ENCODE measurements at regions not wholly inside any gene's neighbourhood (a gene's known extent, or its start where the extent isn't known, plus 50 kb on each side); places are given as distances from the start of the nearest gene placed in this dataset.
"Not testable (repeated sequence)": the region's sequence is repeated elsewhere in the genome, so short reads cannot be mapped to it uniquely, and the experiment has no call there.

- DNase-seq, result peak; percentile 54
Measured at GRCh38 chr18:24567199-24567598, 106.8 kb downstream of the HRH4 start.

DNA sequence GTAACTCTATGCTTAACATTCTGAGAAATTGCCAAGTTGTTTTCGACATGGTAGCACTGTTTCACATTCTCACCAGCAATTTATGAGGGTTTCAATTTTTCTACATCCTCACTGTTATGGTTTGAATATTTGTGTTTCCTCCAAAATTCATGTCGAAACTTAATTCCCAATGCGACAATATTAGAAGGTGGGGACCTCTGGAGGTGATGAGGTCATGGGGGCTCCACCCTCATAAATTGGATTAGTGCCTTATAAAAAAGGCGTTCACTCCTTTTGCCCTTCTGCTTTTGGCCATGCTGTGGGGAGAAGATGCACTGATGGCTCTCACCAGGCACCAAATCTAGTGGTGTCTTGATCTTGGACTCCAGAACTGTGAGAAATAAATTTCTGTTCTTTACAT lies 110.3 kb downstream of the HRH4 start:
- no peak for DNase-seq

- no peak for DNase-seq
Measured at GRCh38 chr18:24582771-24583170, 122.3 kb downstream of the HRH4 start.

GRCh38 chr18:24584205-24584604 lies 123.8 kb downstream of the HRH4 start:
- no peak for DNase-seq

DNA sequence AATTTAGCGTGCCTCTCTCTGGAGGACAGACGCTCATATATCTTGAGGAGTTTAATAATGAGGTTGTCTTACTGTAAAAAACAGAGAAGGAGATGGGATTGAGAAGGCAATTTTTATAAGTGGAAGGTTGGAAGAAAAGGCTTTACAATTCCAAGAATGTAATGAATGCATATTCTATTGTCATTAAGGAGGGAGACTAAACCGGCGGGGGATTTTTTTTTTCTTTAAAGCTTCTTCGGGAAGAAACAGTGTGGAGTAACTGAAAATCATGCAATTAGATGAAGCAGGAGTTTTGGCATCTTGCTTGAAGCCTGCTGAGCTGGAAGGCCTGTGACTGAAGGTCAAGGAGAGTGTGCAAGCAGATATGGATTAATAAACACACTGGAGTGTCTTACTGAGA lies 124.4 kb downstream of the HRH4 start:
- DNase-seq, result peak; percentile 8

- DNase-seq, result no peak
Measured at GRCh38 chr18:24585996-24586566, 125.6 kb downstream of the HRH4 start.

- no peak for DNase-seq
Measured at GRCh38 chr18:24586662-24587360, 126.4 kb downstream of the HRH4 start.

DNA sequence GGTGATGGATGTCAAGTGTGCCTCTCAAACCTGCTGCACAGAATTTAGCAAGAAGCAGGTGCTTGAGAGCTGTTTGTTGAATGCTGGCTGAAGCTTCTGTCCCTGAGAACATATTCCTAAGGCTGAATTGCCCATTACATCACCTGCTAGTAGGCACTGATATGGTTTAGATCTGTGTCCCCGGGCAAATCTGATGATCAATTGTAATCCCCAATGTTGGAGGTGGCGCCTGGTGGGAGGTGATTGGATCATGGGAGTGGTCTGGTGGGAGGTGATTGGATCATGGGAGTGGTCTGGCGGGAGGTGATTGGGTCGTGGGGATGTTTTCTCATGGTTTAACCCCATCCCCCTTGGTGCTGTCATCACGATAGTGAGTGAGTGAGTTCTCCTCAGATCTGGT lies 128.0 kb downstream of the HRH4 start:
- DNase-seq, result no peak

- DNase-seq, result no peak
Measured at GRCh38 chr18:24590946-24591345, 130.5 kb downstream of the HRH4 start.

DNA sequence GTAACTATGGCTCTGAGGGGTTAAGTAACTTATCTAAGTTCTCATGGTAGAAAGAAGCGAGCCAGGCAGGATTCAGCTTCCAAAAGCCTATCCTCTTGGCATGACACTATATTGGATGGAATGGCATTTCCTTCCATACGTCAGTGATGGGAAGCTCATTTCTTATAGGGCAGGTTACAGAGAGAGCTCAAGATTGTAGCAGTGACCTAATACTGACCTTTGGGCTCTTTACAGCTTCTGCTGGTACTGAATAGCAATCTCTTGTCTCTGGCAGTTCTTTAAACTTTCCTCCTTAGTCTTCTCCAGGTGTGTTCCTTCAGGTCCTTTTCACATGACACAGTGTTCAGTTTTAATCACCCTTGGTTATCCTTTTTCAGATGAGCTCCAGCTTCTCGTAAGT lies 133.0 kb downstream of the HRH4 start:
- DNase-seq, result no peak

GRCh38 chr18:24593886-24594285 lies 133.4 kb downstream of the HRH4 start:
- no peak for DNase-seq

- DNase-seq, result no peak
Measured at GRCh38 chr18:24595561-24596031, 135.2 kb downstream of the HRH4 start.

- peak; percentile 69 for DNase-seq
Measured at GRCh38 chr18:24600076-24600654, 139.7 kb downstream of the HRH4 start.

GRCh38 chr18:24601585-24601984 lies 141.1 kb downstream of the HRH4 start:
- no peak for DNase-seq

DNA sequence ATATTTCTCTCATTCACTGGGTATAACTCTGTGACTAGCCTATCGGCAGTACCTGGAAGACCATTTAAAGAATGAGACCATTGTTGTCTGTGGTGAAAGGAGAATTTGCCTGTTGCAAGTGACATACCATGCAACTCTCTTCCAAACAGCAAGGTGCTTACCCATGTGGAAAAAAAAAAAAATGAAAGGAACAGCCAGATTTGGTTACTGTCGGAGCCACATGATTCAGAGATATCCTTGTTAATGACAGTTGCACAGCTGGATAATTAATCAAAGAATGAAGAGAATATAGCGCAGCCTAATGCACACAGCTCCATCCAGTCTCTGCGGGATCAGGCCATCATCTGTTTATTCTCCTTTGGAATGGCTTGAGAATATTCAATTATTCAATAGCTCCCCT lies 141.8 kb downstream of the HRH4 start:
- DNase-seq, result no peak

GRCh38 chr18:24603151-24603550 lies 142.7 kb downstream of the HRH4 start:
- no peak for DNase-seq

DNA sequence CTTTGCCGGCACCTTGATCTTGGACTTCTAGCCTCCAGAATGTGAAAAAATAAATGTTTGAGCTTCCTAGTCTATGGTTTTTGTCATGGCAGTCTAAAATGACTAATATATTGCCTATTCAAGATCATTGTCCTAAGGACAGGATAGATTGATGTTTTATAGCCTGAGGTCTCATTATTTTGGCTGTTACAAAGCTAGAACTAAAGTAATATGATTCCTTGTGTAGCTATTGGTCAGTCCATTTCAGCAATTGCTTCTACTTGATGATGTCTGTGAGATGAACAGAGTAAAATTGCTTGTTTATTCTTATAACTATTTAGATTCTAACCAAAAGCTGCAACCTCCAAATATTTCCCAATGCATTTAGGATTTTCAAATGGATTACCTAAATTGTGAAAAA lies 145.0 kb downstream of the HRH4 start:
- no peak for DNase-seq

DNA sequence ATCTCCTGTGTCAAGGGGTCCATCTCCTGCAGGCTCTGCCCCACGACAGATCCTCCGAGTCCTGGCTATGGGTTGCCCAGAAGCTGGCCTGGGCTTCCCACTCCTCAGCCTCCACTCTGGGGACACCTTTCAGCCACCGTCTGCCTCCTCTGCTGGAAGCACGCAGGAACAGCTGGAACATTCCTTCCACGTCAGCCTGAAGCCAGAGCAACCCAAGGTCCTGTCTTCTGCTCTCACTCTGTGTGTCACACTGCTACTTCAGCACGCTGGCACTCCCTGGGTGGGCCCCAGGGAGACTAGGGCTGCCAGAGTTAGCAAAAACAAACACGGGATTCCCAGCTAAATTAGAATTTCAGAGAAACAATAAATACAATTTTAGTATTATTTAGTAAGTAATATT lies 148.8 kb downstream of the HRH4 start:
- no peak for DNase-seq

- no peak for DNase-seq
Measured at GRCh38 chr18:24611075-24611474, 150.6 kb downstream of the HRH4 start.

- DNase-seq, result no peak
Measured at GRCh38 chr18:24613896-24614640, 153.6 kb downstream of the HRH4 start.

DNA sequence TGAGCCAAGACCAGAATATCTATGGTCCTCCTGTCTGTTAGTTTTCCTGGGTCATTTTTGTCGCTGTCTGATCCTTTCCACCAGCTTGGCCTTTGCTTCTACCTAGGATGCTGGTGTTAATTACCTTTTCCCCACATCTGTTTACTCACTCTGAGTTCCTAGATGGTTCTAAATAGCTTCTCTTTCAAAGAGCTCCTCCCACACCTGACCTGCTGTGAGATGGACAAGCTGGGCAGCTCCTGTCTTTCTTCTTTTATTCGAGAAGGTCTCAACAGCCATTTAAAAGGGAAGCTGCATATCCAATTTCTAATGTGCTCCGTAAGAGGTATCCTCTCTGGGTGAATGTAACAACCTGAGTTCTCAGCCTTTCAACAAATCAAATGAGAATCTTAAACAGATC lies 156.2 kb downstream of the HRH4 start:
- DNase-seq, result no peak

- not testable (repeated sequence) for DNase-seq
Measured at GRCh38 chr18:24624421-24624820, 164.0 kb downstream of the HRH4 start.

GRCh38 chr18:24627644-24628315 lies 167.3 kb downstream of the HRH4 start:
- no peak for DNase-seq
